GM19452 (cell line): ENCODE measurements at regions not wholly inside any gene's neighbourhood (a gene's known extent, or its start where the extent isn't known, plus 50 kb on each side); places are given as distances from the start of the nearest gene placed in this dataset.

Experiments
- ATAC-seq: cut with Tn5 transposase; IDR thresholded peaks from one replicate; pipeline ENCODE4 v1.9.1; 2021; ENCODE audit not compliant: unreplicated experiment

DNA sequence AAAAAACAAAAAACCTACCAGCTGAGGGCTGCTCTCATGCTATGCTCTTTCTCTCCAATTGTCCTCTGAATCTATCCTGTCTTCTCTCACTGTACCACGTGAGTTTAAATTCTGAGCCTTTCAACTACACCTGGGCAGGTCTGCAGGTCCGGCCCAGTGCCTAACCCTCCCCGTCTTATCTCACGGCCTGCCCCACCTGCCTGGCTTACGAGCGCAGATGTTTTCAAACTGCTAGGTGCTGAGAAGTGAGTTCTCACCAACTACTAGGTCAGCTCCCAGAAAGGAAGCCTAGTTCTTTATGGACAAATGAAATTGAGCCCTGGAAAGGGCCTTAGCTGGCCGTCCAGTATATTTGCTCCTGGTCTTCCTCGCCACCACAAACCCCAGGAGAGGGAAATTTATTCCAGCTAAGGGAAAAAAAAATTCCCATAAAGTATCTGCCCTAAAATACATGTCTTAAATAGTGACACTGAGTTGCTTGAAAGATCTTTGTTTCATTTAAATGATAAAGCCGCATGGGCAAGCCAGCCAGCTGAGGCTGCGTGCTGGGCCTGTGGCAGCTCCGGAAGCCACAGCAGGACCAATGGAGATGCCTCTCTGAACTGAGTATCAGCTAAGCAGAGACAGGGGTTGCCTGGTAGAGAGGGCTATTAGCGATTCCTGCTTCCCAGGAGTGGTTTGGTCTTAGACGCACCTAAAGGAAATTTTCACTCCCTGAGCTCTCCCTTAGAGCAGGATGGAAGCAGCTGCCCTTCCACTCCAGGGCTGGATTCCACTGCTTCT, 92.5 kb upstream of the NCK2 start:
- no peak for ATAC-seq

- no peak for ATAC-seq
These were observed 95.2 kb upstream of the NCK2 start for GRCh38 chr2:105649534-105649933.

DNA sequence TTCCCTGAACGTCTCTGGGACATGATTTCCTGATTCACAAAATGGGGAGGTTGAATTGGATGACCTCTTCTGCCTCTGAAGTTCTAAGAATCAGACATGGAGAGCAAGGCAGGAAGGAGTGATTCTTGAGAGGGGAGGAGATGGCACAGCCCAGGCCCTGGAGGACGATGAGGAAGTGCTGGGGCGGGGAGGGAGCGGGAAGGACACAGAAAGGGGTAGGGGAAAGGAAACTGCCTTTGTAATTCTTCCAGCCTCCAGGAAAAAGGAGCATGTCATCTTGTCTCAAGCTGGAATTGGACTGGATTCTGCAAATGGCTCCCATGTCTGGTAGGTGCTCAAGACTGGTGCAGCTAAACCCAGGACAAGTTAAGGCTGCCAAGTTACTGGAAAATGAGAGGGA, 97.0 kb upstream of the NCK2 start:
- no peak for ATAC-seq

GRCh38 chr2:105646774-105647076, 98.0 kb upstream of the NCK2 start:
- no peak for ATAC-seq

- ATAC-seq: no peak
These were observed 98.6 kb upstream of the NCK2 start for GRCh38 chr2:105645938-105646773.

DNA sequence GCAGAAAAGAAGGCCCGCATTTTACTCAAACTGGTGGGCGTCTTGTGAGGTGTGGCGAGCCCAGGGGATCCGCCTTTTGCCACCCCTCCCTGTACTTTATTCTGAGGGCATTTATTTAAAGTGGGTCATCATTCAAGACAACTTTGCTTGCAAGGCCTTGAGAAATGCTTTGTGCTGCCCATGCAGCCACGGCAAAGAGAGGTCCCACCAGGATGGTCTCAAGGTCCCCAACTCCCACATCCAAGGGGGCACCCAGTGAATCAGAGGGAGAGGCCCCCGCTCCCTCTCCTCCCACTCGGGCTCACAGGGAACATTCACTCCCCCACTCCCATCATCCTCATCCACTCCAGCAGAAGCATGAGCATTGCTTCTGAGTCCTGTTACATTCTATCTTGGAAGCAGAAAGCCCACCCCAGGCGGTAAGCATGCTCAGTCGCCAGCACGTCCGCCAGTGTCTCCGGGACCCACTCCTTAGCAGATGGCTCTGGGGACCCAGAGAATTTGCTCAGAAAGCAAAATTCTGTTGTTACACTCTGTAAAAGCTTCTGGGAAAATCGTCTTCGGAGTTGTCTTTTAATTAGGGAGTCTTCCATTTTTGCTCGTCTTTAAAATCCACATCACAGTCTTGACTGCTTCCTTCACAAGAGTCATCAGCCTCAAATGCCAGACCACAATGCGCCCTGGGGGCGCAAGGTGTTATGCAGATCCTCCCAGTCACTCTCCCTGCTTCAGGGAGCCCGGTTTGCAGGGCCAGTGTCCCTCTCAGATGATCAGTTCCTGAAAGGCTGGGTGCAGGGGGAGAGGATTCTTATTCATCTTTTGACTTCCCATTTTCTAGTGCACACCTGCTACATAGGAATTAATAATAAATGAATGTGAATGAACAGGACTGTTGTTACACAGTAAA, 99.4 kb upstream of the NCK2 start:
- no peak for ATAC-seq

DNA sequence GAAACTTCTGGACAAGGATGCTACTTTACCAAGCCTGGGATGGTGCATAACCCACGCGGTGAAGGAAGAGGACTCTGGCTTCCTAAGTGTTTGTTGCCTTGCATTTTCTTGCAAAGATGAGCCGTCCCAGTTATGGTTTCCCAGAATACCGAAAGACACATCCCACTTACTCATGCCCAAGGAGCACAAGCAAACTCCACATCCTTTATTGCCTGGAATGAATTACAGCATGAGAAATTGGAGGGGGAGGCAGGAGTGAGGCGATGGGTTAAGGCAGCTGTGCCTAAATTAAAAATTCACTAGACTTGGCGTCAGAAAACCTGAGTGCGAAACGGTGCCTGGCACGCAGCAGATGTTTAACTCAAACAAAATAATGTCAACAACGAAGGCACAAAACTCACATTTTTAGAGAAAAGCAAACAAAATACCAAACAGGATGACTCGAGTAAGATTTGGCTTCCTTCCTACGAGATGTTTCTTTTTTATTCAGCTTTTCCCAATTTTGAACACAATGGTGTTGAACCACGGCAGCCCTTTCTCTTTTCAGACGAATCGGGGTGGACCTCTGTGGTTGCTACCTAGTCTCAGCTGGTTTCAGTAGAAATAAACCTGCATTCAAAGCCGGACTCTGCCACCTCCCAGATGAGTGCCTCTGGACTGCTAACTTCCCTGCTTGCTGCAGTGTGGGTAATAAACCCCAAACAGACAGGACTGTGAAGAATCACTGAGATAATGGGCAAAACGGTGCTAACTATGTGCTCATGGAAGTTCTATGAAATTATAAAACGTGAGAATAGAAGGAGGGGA, 100.3 kb upstream of the NCK2 start:
- no peak for ATAC-seq

DNA sequence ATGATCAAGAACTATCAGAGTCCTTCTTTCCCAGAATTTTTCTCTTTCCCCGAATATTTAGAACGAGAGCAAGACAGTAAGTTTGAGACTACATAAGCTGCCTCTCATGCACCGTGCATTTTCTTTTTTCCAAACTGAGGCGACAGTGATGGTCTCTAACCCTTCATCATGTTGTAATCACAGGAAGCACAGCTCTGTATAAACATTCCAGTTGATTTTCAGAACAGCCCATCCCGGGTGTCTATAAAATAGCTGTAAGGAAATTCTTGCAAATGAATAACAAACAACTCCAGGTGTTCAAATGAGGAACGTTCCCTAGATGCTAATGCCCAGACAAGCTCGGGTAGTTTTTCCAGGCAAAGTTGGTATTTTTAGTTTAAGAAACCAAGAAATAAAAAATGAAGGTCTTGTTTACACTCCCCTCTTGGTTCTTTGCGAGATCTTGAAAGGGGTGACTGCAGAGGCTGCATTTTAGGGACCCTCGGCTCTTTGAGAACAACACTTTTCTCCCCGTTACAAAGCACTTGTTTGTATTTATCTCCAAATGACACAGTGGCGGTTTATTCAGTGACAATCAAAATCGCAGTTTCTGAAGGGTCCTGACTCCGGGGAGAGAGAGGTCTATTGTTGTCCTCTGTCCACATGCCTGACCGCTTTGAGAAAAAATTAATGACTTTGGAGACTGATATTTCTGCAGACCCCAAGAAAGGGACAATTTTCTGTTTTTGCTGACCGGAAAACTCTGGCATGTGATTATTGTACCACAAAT, 101.1 kb upstream of the NCK2 start:
- ATAC-seq: no peak

DNA sequence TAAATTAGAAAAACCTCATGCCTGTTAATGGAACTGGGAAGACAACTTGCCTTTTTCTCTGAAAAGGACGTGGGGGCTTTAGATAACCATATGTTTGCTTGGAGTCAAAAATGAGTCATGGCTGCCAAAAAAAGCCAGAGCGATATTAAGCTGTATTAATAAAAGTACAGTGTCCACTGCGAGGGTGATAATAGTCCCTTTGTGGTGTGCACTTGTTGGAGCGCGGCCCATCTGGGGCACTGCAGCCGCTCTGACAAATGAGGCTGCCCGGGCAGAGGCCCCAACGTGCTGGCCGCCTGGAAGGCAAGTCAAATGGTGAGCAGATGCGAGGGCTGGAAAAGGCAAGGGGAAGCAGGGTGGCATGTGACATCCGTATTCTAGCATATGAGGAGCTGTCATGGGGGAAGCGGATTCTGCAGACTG, 103.3 kb upstream of the NCK2 start:
- ATAC-seq: no peak

GRCh38 chr2:105640246-105640645, 104.5 kb upstream of the NCK2 start:
- no peak for ATAC-seq

GRCh38 chr2:105636109-105636740, 108.5 kb upstream of the NCK2 start:
- no peak for ATAC-seq

DNA sequence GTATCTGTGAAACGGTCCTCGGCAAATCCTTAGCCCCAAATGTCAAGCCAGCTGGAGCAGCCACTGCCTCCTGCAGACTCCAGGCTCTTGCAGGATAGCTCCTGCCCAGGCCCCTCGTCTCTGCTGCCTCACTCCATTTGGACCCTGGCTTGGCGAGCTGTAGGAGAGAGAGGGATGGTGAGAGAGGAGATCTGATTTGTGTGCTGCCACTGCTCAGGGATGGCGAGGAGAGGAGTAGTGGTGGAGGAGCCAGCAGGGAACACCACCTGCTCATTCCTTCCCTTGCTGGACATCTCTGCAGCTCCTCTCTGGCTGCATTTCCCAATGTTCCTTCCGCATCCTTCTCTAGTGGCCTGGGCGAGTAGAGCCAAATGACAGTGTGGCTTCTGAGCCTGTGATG, 109.1 kb upstream of the NCK2 start:
- no peak for ATAC-seq

GRCh38 chr2:105634198-105634597, 110.5 kb upstream of the NCK2 start:
- ATAC-seq: no peak

GRCh38 chr2:105631922-105632321, 112.8 kb upstream of the NCK2 start:
- no peak for ATAC-seq

GRCh38 chr2:105631011-105631410, 113.7 kb upstream of the NCK2 start:
- no peak for ATAC-seq

GRCh38 chr2:105629634-105630033, 115.1 kb upstream of the NCK2 start:
- no peak for ATAC-seq

- ATAC-seq: no peak
These were observed 117.2 kb upstream of the NCK2 start for GRCh38 chr2:105627534-105627933.

DNA sequence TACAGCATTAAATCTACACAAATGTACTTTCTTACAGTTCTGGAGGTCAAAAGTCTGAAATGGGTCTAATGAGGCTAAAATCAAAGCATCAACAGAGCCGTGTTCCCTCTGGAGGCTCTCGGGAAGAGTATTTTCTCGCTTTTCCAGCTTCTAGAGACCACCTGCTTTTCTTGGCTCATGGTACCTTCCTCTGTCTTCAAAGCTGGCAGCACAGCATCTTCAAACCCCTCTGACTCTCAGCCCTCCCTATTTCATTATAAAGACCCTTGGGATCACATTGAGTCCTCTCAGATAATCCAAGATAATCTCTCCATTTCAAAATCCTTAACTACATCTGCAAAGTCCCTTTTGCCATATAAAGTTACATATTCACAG, 117.8 kb upstream of the NCK2 start:
- ATAC-seq: no peak

GRCh38 chr2:105626212-105626965, 118.3 kb upstream of the NCK2 start:
- ATAC-seq: no peak
